Loucy (cell line): ENCODE measurements at regions not wholly inside any gene's neighbourhood (a gene's known extent, or its start where the extent isn't known, plus 50 kb on each side); places are given as distances from the start of the nearest gene placed in this dataset.

ENCODE experiments used
- H2AFZ ChIP-seq: fragments of 200-600 bp; sonication (generic); 2 replicates; pipeline ENCODE4 v1.6.0; 2016; ENCODE audit warnings: antibody characterized with exemption, mild to moderate bottlenecking, low read length, moderate library complexity
- H3F3A ChIP-seq: fragments of 200-600 bp; 2 replicates; pipeline ENCODE4 v1.6.0; 2016; ENCODE audit warnings: antibody characterized with exemption, low read depth, mild to moderate bottlenecking
- H3K27me3 ChIP-seq: fragments of 200-600 bp; sonication (generic); 2 replicates; pipeline ENCODE4 v1.6.1; 2014; ENCODE audit warnings: low read length, mild to moderate bottlenecking; ENCODE audit not compliant: insufficient read depth, poor library complexity, severe bottlenecking
- H3K36me3 ChIP-seq: fragments of 200-600 bp; sonication (generic); 2 replicates; pipeline ENCODE4 v1.6.1; 2016; ENCODE audit warnings: low read length; ENCODE audit not compliant: insufficient read depth
- H3K4me1 ChIP-seq: fragments of 200-600 bp; sonication (generic); 2 replicates; pipeline ENCODE4 v1.5.1; 2014; ENCODE audit warnings: low read length, mild to moderate bottlenecking; ENCODE audit not compliant: insufficient read depth, poor library complexity, severe bottlenecking
- H3K4me2 ChIP-seq: fragments of 200-600 bp; sonication (generic); 2 replicates; pipeline ENCODE4 v1.6.0; 2014; ENCODE audit warnings: antibody characterized with exemption, low read length, low read depth, mild to moderate bottlenecking; ENCODE audit not compliant: poor library complexity, severe bottlenecking
- H3K4me3 ChIP-seq: fragments of 200-600 bp; sonication (generic); 2 replicates; pipeline ENCODE4 v1.5.1; 2014; ENCODE audit warnings: low read length, mild to moderate bottlenecking, mixed read lengths; ENCODE audit not compliant: poor library complexity, severe bottlenecking
- H3K79me2 ChIP-seq: fragments of 200-600 bp; sonication (generic); 2 replicates; pipeline ENCODE4 v1.6.1; 2014; ENCODE audit warnings: low read length; ENCODE audit not compliant: insufficient read depth
- H3K9ac ChIP-seq: fragments of 200-600 bp; sonication (generic); 2 replicates; pipeline ENCODE4 v1.6.0; 2014; ENCODE audit warnings: mild to moderate bottlenecking, low read depth, low read length, moderate library complexity; ENCODE audit not compliant: poor library complexity, severe bottlenecking
- H3K9me2 ChIP-seq: fragments of 200-600 bp; sonication (generic); replicated peaks from 2 replicates; pipeline ENCODE4 v1.6.1; 2016; ENCODE audit warnings: low read depth, low read length, mixed read lengths
- H3K9me3 ChIP-seq: fragments of 200-600 bp; sonication (generic); 2 replicates; pipeline ENCODE4 v1.6.1; 2014; ENCODE audit warnings: mild to moderate bottlenecking, antibody characterized with exemption, low read length, low read depth; ENCODE audit not compliant: insufficient read depth
- H4K20me1 ChIP-seq: fragments of 200-600 bp; sonication (generic); 2 replicates; pipeline ENCODE4 v1.6.0; 2014; ENCODE audit warnings: antibody characterized with exemption, low read length, mild to moderate bottlenecking; ENCODE audit not compliant: insufficient read depth, poor library complexity, severe bottlenecking
- EZH2phosphoT487 ChIP-seq: fragments of 200-600 bp; IDR thresholded peaks from 2 replicates; pipeline ENCODE4 v1.6.1; 2018; ENCODE audit warnings: antibody characterized with exemption, mild to moderate bottlenecking, moderate library complexity, borderline replicate concordance
- TF ChIP-seq, protein P1 (sequence below): fragments of 200-600 bp; sonication (generic); conservative IDR thresholded peaks from 2 replicates; pipeline ENCODE4 v1.5.1; 2014; ENCODE audit warnings: mild to moderate bottlenecking, antibody characterized with exemption, low read length

DNA sequence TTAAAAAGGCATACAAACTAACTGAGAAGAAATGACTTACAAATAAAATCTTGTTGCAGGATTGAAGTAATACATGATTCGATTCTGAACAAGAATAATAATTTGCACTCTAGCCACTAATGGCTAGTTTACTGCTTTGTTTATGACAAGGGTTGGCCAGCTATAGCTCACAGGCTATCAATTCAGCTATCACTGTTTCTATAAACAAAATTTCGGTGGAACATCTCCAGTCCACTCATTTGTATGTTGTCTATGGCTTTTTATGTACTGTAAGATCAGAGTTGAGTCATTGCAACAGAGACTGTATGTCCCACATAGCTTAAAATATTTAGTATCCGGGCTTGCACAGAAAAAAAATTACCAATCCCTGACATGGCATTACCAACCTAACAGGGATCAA, 543.7 kb upstream of the CNTNAP5 start:
- no peak for TF ChIP-seq EZH2phosphoT487
- TF ChIP-seq, protein P1, sequence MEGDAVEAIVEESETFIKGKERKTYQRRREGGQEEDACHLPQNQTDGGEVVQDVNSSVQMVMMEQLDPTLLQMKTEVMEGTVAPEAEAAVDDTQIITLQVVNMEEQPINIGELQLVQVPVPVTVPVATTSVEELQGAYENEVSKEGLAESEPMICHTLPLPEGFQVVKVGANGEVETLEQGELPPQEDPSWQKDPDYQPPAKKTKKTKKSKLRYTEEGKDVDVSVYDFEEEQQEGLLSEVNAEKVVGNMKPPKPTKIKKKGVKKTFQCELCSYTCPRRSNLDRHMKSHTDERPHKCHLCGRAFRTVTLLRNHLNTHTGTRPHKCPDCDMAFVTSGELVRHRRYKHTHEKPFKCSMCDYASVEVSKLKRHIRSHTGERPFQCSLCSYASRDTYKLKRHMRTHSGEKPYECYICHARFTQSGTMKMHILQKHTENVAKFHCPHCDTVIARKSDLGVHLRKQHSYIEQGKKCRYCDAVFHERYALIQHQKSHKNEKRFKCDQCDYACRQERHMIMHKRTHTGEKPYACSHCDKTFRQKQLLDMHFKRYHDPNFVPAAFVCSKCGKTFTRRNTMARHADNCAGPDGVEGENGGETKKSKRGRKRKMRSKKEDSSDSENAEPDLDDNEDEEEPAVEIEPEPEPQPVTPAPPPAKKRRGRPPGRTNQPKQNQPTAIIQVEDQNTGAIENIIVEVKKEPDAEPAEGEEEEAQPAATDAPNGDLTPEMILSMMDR = no peak
- Histone ChIP-seq H3K9me2 (no peaks in the 10 kb centered on the region), H3K4me1 (no peaks in the 10 kb centered on the region), H3K79me2 (no peaks in the 10 kb centered on the region), H3K9me3 (no peaks in the 10 kb centered on the region), H4K20me1 (no peaks in the 10 kb centered on the region), H3K4me3 (no peak overlapping the region), H2AFZ (no peak overlapping the region), H3K36me3 (no peaks in the 10 kb centered on the region), H3K9ac (no peak overlapping the region), H3F3A (no peaks in the 10 kb centered on the region), H3K4me2 (no peak overlapping the region), H3K27me3 (no peaks in the 10 kb centered on the region)

DNA sequence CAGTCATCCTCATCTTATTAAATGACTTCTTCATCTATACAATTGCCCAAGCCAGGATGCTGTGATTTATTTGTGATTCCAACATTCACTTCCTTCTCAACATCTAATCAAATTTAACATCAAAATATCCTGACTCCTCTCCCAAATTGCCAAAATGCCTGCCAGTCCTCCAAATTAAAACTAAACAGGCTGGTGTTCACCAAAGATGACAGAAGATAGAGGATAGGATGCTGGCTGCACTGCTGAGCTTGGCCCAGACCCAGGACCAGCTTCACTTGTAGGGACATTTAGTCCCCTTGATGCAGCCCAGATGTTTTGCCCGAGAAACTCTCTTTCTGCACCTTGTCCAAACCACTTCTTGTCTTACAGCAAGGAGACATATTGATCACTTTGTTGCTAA, 540.0 kb upstream of the CNTNAP5 start:
- Histone ChIP-seq H3K4me3 (no peak overlapping the region), H3K27me3 (no peaks in the 10 kb centered on the region), H2AFZ (no peak overlapping the region), H3K4me2 (no peak overlapping the region), H3K36me3 (no peaks in the 10 kb centered on the region), H3K9me2 (no peaks in the 10 kb centered on the region), H3F3A (no peaks in the 10 kb centered on the region), H3K79me2 (no peaks in the 10 kb centered on the region), H3K9ac (no peak overlapping the region), H3K4me1 (no peaks in the 10 kb centered on the region), H3K9me3 (no peaks in the 10 kb centered on the region), H4K20me1 (no peaks in the 10 kb centered on the region)
- no peak for TF ChIP-seq EZH2phosphoT487
- TF ChIP-seq, protein P1 = no peak

DNA sequence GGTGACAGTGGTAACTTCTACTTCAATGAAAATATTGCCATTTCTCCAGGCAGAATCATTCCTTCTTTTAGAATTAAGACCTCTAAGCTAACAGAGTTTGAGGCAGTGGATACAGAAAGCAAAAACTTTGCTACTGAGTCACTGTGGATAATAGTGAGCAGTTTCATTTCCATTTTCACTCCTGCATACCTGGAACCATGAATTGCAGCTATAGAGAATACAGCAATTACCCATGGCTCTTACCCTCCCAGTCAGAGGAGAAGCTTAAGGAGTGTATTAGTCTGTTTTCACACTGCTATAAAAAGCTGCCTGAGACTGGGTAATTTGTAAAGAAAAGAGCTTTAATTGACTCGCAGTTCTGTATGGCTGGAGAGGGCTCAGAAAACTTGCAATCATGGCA, 531.4 kb upstream of the CNTNAP5 start:
- Histone ChIP-seq H3F3A (no peaks in the 10 kb centered on the region), H3K4me2 (no peak overlapping the region), H3K27me3 (no peaks in the 10 kb centered on the region), H2AFZ (no peak overlapping the region), H3K9me3 (no peaks in the 10 kb centered on the region), H3K9ac (no peak overlapping the region), H3K79me2 (no peaks in the 10 kb centered on the region), H3K36me3 (no peaks in the 10 kb centered on the region), H4K20me1 (no peaks in the 10 kb centered on the region), H3K4me1 (no peaks in the 10 kb centered on the region), H3K9me2 (no peaks in the 10 kb centered on the region), H3K4me3 (no peak overlapping the region)
- no peak for TF ChIP-seq EZH2phosphoT487
- TF ChIP-seq, protein P1 = no peak
